ENCODE measurements at regions not wholly inside any gene's neighbourhood (a gene's known extent, or its start where the extent isn't known, plus 50 kb on each side); places are given as distances from the start of the nearest gene placed in this dataset.

GRCh38 chr15:69940441-69941300 is 157.0 kb downstream of the TLE3 start:
- TF ChIP-seq REST (IDR thresholded peaks at IDR 0.05): no peak
- TF ChIP-seq MAX (IDR thresholded peaks at IDR 0.05): no peak
- no peak for TF ChIP-seq CTCF (IDR thresholded peaks at IDR 0.05; ENCODE audit: low read depth, low read length, missing input control)
- TF ChIP-seq NR2F2 (IDR thresholded peaks at IDR 0.05): no peak
- no peak for TF ChIP-seq FOXA2 (IDR thresholded peaks at IDR 0.05)
- no peak for TF ChIP-seq EGR1 (IDR thresholded peaks at IDR 0.05; ENCODE audit: low read depth in 2 of 2)
- no peak for TF ChIP-seq RXRA (IDR thresholded peaks at IDR 0.05)
- TF ChIP-seq FOXA1 (IDR thresholded peaks at IDR 0.05): no peak
- no peak for TF ChIP-seq HNF4A (conservative IDR thresholded peaks at IDR 0.05)
- no peak for TF ChIP-seq SP1 (IDR thresholded peaks at IDR 0.05)
- 92% methylated on average over 24 of the region's 24 CpGs for WGBS

GRCh38 chr15:69941301-69941605 is 156.5 kb downstream of the TLE3 start:
- H3K27me3 ChIP-seq (ENCODE audit: control insufficient read depth in 4 of 4, insufficient read depth in 4 of 4, low read length in 3 of 4): peaks cover 0 to 3% (median 0%) of the 10 kb centered on the region in 4 donors
- H3K9ac ChIP-seq (ENCODE audit: low read depth in 1 of 2, low read length in 2 of 2): no peak overlapping the region
- H3K27ac ChIP-seq (ENCODE audit: low read depth in 1 of 2, low read length in 2 of 2): no peak overlapping the region
- DNase-seq (ENCODE audit: low spot score): no peak
- no peaks in the 10 kb centered on the region for H3K4me1 ChIP-seq (ENCODE audit: control insufficient read depth in 4 of 4, insufficient read depth in 4 of 4, low read length in 3 of 4)
- H3K36me3 ChIP-seq (ENCODE audit: control insufficient read depth in 4 of 4, insufficient read depth in 3 of 4, low read depth in 1 of 4, low read length in 3 of 4): no peaks in the 10 kb centered on the region
- TF ChIP-seq FOXA1 (IDR thresholded peaks at IDR 0.05) (no peak), RAD21 (IDR thresholded peaks at IDR 0.05) (no peak), ATF3 (IDR thresholded peaks at IDR 0.05) (no peak), ZBTB33 (IDR thresholded peaks at IDR 0.05) (no peak), FOXA2 (IDR thresholded peaks at IDR 0.05) (no peak), HNF4G (IDR thresholded peaks at IDR 0.05) (no peak), NR2F2 (IDR thresholded peaks at IDR 0.05) (no peak), CTCF (IDR thresholded peaks at IDR 0.05; ENCODE audit: low read depth, low read length, missing input control) (no peak), HNF4A (conservative IDR thresholded peaks at IDR 0.05) (no peak)
- WGBS: 94% methylated on average over 20 of the region's 20 CpGs
- peaks cover 0 to 2% (median 0%) of the 10 kb centered on the region in 4 donors for H3K9me3 ChIP-seq (ENCODE audit: control insufficient read depth in 4 of 4, low read length in 3 of 4)
- no peak overlapping the region for H3K4me3 ChIP-seq (ENCODE audit: low read depth in 1 of 3, low read length in 3 of 3)

More at GRCh38 chr15:69940441-69941300, 157.0 kb downstream of the TLE3 start:
- H3K4me1 ChIP-seq (ENCODE audit: control insufficient read depth in 4 of 4, insufficient read depth in 4 of 4, low read length in 3 of 4): no peaks in the 10 kb centered on the region
- DNase-seq (ENCODE audit: low spot score): no peak
- H3K9me3 ChIP-seq (ENCODE audit: control insufficient read depth in 4 of 4, low read length in 3 of 4): peaks cover 0 to 2% (median 0%) of the 10 kb centered on the region in 4 donors
- no peak overlapping the region for H3K4me3 ChIP-seq (ENCODE audit: low read depth in 1 of 3, low read length in 3 of 3)
- H3K36me3 ChIP-seq (ENCODE audit: control insufficient read depth in 4 of 4, insufficient read depth in 3 of 4, low read depth in 1 of 4, low read length in 3 of 4): no peaks in the 10 kb centered on the region
- H3K27me3 ChIP-seq (ENCODE audit: control insufficient read depth in 4 of 4, insufficient read depth in 4 of 4, low read length in 3 of 4): no peaks in the 10 kb centered on the region
- H3K27ac ChIP-seq (ENCODE audit: low read depth in 1 of 2, low read length in 2 of 2): no peak overlapping the region
- H3K9ac ChIP-seq (ENCODE audit: low read depth in 1 of 2, low read length in 2 of 2): no peak overlapping the region

Measured in liver (tissue), 8 donors.